GM21423 (cell line): ENCODE measurements at regions not wholly inside any gene's neighbourhood (a gene's known extent, or its start where the extent isn't known, plus 50 kb on each side); places are given as distances from the start of the nearest gene placed in this dataset.
"Not testable (repeated sequence)": the region's sequence is repeated elsewhere in the genome, so short reads cannot be mapped to it uniquely, and the experiment has no call there.

Experiments used
- ATAC-seq: cut with Tn5 transposase; IDR thresholded peaks from one replicate; pipeline ENCODE4 v1.9.1; 2021; ENCODE audit warnings: mild to moderate bottlenecking, moderate library complexity; ENCODE audit not compliant: unreplicated experiment

GRCh38 chr12:34219046-34219770, 196.9 kb downstream of the ALG10 start:
- no peak for ATAC-seq

- not testable (repeated sequence) for ATAC-seq
Observed at GRCh38 chr12:34220079-34220478, 197.8 kb downstream of the ALG10 start.

- no peak for ATAC-seq
Observed at GRCh38 chr12:34223640-34224039, 201.3 kb downstream of the ALG10 start.

- not testable (repeated sequence) for ATAC-seq
Observed at GRCh38 chr12:34226044-34226443, 203.7 kb downstream of the ALG10 start.

GRCh38 chr12:34228046-34228445, 205.8 kb downstream of the ALG10 start:
- ATAC-seq = not testable (repeated sequence)

- not testable (repeated sequence) for ATAC-seq
Observed at GRCh38 chr12:34229033-34229432, 206.7 kb downstream of the ALG10 start.

- ATAC-seq = no peak
Observed at GRCh38 chr12:34233618-34234017, 211.3 kb downstream of the ALG10 start.

GRCh38 chr12:34236073-34236472, 213.8 kb downstream of the ALG10 start:
- no peak for ATAC-seq

GRCh38 chr12:34244608-34245007, 222.3 kb downstream of the ALG10 start:
- no peak for ATAC-seq

- no peak for ATAC-seq
Observed at GRCh38 chr12:34249271-34249670, 227.0 kb downstream of the ALG10 start.

GRCh38 chr12:34251879-34252278, 229.6 kb downstream of the ALG10 start:
- ATAC-seq = not testable (repeated sequence)

GRCh38 chr12:34253674-34254073, 231.4 kb downstream of the ALG10 start:
- ATAC-seq = no peak

- no peak for ATAC-seq
Observed at GRCh38 chr12:34257093-34257492, 234.8 kb downstream of the ALG10 start.

GRCh38 chr12:34262140-34262539, 239.8 kb downstream of the ALG10 start:
- ATAC-seq = not testable (repeated sequence)

GRCh38 chr12:34264110-34264509, 241.8 kb downstream of the ALG10 start:
- no peak for ATAC-seq

GRCh38 chr12:34273703-34274102, 251.4 kb downstream of the ALG10 start:
- not testable (repeated sequence) for ATAC-seq

- ATAC-seq = no peak
Observed at GRCh38 chr12:34275129-34275528, 252.8 kb downstream of the ALG10 start.

GRCh38 chr12:34286483-34286882, 264.2 kb downstream of the ALG10 start:
- no peak for ATAC-seq

GRCh38 chr12:34286934-34287333, 264.6 kb downstream of the ALG10 start:
- ATAC-seq = no peak

- ATAC-seq = no peak
Observed at GRCh38 chr12:34287437-34287836, 265.1 kb downstream of the ALG10 start.

GRCh38 chr12:34287986-34288962, 266.0 kb downstream of the ALG10 start:
- ATAC-seq = no peak

- no peak for ATAC-seq
Observed at GRCh38 chr12:34288963-34289345, 266.7 kb downstream of the ALG10 start.
